ENCODE measurements at regions not wholly inside any gene's neighbourhood (a gene's known extent, or its start where the extent isn't known, plus 50 kb on each side); places are given as distances from the start of the nearest gene placed in this dataset.
A peak's percentile ranks its signal among the peaks of the same experiment; 100 is the strongest.
"Not testable (repeated sequence)": the region's sequence is repeated elsewhere in the genome, so short reads cannot be mapped to it uniquely, and the experiment has no call there.

DNA sequence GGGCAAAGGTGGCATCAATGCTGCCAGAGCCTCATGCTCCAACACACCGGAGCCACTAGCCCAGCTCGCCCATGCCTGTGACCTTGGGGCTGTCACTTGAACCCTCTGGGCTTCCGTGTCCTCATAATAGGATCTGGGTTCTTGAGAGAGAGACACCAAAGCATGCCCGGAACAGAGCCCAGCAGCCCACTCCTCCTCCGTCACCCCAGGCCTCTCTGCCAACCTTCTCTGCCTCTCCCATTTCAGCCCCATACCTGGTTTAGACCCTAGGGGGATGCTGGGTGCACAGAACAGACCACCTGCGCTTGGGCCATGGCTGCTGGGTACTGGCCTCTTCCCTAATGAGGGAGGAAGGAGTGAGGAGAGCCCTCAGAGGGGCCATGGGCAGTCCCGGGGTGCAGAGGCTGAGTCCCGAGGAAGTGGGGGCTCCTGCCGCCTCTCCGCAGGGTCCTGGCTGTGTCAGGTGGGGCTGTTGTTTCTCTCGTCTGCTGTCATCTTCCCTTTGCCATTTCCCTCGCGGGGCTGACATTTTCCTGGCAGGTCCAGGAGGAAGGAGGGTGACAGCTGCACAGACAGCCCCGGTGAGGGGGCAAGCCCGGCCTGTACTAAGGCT lies 172.4 kb upstream of the RTL1 start:
- no peak for DNase-seq (ENCODE audit: low read depth in 2 of 3, low spot score in 2 of 3)

DNA sequence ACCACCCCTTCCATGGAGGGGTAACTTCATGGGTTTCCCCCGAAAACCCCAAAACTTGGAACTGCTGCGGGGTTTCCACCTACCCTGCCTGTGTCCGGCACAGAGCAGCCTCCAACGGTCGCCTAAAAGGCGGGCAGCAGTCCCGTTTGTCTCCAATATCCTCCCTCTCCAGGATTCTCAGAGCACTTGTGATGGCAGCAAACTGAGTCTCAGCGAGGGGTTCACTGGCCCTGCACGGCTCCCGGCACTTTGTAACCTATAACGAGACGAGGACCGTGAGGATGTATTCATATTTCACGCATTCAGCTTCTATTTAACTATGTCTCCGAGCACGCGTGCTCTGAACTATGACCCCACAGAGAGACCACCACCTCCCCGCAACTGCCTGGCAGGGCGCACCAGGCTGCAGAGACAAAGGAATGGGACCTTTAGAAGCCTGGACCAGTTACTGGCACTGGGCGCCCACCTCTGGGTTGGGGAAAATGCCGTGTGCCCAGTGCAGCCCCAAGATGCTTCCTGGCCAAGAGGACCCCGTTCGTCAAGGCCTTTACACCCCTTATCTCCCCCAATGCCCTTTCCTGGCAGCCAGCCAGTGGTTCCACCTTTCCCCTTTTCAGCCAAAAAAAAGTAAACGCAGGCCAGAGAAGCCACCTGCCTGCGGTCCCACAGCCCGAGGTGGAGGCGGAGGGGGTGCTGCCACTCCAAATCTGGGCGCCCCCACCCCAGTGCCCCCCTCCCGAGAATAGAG lies 173.1 kb upstream of the RTL1 start:
- no peak for DNase-seq (ENCODE audit: low read depth in 2 of 3, low spot score in 2 of 3)

DNA sequence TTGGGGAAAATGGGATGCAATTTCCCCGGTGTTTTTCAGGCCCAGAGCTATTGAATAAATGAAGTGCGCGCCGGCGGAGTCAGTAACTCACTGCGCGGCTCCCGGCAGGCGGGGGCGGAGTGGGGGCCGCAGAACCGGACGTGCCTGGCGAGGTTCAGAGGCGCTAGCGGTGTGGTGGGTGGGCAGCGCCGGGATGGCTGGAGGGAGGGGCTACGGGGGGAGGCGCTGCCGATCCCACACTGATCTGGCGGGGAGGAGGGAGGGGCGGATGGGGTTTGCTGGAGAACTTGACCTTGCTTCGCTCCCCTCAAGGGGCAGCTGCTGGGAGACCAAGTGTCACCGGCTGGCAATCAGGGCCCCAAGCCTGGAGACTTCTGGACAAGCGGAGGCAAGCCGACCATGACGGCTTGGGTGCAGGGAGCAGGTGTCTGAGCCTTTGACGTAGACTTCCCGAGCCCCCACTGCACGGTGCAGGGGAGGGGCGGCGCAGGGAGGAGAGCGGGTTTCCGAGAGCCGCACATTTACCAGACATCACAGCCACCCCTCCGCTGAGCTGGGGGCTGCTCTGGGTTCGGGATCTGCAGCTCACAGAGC lies 174.1 kb upstream of the RTL1 start:
- DNase-seq (ENCODE audit: low read depth in 2 of 3, low spot score in 2 of 3): peak in 2 of 3 donors; percentile 44 to 62

DNA sequence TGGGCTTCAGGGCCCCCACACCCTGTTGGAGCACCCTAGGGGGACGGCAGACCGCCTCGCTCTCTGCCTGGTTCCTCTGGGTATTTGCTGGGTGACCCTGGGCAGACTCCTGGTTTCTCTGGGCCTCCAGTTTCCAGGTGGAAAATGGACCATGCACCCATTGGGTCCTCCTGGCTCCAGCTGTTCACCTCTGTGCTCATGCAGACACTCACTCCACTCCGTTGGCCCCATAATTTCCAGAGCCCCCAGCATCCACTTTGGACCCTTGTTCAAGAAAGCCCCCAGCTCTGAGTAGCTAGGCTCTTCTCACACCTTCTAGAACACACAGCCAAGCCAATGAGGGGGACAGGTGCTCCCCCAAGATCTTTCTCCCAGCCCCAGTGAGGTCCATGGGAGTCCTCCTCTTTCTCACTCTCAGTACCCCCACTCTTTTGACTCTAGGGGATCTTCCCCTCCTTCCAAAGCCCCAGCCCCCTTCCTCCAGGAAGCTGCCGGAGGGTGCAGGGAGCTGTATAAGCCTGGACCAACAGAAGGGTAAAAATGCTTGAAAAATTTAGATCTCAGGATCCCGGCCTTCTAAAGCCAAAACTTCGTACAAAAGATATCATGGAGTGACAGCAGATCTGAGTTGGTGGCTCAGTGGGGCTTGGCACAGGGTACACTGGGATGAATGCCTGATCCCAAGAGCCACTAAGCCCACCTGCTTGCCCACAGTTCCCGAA lies 174.8 kb upstream of the RTL1 start:
- DNase-seq (ENCODE audit: low read depth in 2 of 3, low spot score in 2 of 3): no peak

DNA sequence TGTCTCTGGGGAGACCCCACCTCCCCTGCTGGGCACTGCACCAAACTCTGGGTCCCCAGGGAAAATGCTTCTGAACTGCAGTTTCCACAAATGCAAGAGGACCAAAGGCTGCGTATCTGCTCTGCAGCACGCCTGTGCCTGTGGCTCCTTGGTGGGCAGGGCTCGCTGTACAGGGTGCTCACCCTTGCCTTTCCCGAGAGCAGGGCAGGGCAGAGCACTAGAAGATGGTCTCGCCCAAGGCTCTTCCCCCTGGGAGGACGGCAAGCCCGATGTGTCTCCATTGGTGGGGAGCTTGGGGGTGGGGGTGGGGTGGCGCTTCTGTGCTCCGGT lies 175.3 kb upstream of the RTL1 start:
- no peak for DNase-seq (ENCODE audit: low read depth in 2 of 3, low spot score in 2 of 3)

DNA sequence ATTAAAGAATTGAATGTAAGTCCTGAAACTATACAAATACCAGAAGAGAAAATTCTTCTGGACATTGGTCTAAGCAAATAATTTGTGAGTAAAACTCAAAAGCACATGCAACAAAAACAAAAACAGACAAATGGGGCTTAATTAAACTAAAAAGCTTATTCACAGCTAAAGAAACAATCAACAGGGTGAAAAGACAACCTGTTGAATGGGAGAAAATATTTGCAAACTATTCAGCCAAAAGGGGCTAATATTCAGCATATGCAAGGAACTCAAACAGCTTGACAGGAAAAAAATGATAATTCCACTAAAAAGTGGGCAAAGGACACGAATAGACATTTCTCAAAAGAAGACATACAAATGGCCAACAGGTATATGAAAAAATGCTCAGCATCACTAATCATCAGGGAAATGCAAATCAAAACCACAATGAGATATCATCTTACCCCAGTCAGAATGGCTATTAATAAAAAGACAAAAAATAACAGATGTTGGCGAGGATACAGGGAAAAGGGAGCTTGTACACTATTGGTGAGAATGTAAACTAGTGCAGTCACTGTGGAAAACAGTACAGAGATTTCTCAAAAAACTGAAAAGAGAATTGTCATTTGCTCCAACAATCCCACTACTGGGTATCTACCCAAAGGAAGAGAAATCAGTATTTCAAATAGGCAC lies 177.5 kb upstream of the RTL1 start:
- DNase-seq (ENCODE audit: low read depth in 2 of 3, low spot score in 2 of 3): no peak

DNA sequence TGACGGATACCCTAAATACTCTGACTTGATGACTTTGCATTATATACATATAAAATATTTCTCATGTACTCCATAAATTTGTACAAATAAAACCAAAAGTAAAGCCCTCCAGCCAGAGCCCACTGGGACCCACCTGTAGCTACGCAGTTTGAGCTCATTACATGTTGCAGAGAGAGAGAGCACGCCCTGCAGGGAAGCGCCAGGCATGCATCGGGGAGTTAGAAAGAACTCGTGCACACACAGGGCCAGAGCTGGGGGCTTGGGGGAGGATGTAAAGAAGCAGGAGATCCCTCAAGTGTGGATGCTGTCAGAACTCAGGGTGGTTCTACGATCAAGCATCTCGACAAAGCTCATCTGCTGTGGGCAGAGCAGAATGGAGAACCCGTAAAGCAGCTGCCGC lies 178.5 kb upstream of the RTL1 start:
- DNase-seq (ENCODE audit: low read depth in 2 of 3, low spot score in 2 of 3): no peak

DNA sequence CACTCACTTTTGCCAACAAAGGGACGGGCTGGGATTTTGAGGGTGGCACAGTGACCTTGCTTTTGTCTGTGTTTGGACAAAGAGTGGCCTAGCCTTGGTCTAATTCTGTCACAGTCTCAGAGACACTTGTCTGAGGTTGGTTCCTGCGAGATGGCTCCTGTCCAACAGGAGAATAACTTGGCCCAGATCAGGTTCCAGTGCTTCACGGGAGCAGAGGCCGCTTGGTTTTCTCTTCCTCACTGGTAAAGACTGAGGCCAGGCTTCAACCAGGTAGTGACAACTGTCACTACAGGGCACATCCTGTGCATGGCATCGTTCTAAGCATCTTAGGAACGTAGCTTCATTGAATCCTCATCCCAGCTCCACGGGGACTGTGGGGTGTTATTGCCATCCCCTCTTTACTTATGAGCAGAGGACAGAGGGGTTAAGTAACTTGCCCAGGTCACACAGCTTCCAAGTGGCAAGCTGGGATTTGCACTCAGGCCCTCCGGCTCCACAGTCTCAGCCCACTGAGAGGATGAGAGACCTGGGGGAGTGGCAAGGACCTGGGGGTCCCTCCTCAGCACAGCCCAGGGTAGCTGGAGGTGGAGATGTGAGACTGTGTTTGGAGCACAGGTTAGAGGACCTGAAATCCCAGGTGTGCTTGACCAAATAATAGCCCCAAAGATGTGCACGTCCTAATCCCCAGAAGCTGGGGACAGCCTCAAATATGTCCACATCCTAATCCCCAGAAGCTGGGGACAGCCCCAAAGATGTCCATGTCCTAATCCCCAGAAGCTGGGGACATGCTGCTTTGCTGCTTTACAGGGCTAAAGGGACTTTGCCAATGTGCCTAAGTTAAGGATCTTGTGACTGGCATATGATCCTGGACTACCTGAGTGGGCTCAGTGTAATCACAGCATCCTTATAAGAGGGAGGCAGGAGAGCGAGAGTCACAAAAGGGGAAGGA lies 179.2 kb upstream of the RTL1 start:
- DNase-seq (ENCODE audit: low read depth in 2 of 3, low spot score in 2 of 3): no peak

DNA sequence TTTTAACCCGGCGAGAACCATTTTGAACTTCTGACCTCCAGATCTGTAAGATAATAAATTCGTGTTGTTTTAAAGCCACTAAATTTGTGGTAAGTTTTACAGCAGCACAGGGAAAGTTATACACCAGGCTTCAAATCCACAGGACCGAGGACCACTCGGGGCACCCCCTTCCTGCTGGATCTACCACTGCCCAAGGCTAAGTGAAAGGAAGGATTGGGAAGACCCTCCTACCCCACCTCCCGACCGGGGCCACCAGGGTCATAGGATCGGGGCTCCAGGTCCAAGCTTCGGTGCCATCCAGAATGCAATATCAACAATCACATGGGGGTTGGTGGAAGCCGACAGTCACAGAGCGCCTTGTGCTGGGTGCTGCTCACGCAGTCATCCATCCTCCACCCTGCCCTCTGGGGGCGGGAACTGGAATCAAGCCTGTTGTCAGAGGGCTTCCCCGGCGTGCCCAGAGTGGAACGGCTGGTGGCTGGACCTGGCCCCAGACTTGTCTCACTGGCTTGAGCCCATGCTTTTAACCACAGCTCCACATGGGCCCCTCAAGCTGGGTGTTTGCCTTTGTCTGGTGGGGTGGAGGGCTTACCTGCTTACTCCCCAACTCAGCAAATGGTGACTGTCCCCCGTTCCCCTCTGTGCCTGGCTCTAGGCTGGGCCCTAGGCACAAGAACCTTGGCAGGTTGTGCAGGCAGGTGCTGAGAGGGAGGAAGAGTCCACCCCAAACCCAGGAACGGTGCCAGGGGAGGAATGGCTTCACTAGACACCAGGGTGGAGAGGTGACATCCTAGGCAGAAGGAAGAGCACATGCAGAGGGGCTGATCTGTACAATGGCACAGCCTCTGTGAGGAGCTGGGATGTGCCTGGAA lies 180.3 kb upstream of the RTL1 start:
- no peak for DNase-seq (ENCODE audit: low read depth in 2 of 3, low spot score in 2 of 3)

DNA sequence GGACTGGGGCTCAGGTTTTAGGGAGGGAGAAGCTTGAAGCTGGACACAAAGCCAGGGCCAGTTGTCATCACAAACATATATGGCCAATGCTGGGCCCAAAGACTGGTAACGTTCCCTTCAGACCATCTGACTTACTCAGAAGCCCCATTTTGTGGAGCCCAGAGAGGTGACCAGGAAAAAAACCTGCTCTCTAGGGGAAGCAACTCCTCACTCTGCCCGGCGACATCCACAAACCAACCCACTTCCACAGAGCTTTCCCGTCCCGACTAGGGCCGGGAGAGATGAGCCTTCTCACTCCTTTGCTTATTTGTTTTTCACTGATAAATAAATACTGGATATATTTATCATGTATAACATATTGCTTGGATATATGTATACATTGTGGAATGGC lies 180.9 kb upstream of the RTL1 start:
- no peak for DNase-seq (ENCODE audit: low read depth in 2 of 3, low spot score in 2 of 3)

DNA sequence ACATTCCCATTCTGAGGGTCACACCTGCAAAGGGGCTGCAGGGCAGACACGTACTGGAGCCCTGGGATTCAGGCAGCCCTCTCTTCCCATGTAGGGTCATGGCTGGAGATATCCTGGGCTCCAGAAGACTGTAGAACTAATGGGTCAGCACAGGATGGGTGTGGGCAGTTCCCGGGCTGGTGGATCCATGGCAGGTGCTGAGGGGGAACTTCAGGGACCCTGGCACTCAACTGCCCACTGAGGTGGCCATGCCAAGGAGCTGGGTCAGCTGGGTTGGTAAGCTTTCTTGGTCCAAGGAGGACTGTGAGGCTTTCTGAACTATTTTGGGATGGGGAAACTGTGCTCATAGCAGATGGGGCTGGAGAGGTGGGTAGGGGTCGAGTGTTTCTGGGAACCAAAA lies 183.4 kb upstream of the RTL1 start:
- DNase-seq (ENCODE audit: low read depth in 2 of 3, low spot score in 2 of 3): no peak

DNA sequence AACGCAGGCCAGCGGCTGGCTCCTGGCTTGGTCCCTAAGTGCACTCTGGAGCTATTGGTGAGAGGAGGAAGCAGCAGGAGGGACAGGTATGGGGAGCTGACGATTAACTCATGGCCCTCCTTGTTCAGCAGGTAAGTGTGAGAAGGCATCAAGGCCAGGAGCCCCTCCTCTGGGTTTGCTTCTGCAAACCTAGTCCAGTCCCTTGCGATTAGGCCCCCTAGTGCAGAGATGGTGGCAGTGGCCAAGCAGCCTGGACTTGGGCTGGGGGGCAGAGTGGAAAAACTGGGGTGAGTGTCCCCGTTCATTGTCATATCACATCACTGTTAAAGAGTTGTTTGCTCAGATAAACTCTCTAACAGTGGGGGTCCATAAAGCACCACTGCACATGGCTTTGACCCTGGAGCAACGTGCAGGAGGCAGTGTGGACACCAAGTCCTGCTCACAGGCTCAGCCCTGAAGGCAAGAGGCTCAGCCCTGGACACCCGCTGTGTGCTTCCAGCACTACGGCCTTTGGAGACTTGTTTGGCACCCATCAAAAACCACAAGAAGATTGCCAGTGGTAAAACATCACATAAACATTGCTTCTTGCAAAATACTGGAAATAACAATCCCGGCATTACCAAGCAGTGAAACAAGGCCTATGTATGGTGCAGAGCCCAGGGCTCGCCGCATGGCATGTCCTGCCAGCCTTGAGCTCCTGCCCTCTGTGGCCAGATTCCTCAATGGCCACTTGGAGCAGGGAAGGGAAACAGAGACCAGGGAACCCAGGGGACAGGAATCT lies 184.3 kb upstream of the RTL1 start:
- no peak for DNase-seq (ENCODE audit: low read depth in 2 of 3, low spot score in 2 of 3)

DNA sequence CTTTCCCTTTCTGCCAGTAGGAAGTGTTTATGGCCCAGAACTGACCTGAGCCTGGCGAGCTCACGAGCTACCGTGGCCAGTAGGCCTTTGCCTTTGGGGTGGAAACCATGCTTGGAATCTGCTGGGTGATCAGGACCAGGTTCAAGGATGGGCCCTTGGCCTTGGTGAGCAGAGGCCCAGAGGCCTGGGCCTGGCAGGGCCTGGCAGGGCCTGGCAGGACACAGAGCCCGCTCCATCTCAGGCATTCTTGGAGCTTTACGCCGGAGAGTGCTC lies 184.8 kb upstream of the RTL1 start:
- no peak for DNase-seq (ENCODE audit: low read depth in 2 of 3, low spot score in 2 of 3)

DNA sequence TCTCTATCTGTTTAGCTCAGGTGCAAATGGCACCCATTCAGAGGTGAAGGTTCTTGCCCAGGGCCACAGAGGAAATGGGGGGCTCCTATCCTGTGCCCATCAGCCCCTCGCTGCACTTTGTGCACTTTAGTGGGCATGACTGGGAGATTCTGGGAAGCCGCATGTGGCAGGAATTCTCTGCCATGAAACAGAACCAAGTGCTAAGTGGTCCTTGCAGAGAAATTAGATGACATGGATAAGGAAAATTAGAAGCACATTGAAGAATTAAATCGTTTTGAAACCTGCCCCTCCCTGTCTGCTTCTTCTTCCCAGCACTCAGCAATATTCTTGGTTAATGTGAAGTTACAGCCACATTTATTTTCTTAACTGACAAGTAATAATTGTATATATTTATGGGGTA lies 185.2 kb upstream of the RTL1 start:
- no peak for DNase-seq (ENCODE audit: low read depth in 2 of 3, low spot score in 2 of 3)

DNA sequence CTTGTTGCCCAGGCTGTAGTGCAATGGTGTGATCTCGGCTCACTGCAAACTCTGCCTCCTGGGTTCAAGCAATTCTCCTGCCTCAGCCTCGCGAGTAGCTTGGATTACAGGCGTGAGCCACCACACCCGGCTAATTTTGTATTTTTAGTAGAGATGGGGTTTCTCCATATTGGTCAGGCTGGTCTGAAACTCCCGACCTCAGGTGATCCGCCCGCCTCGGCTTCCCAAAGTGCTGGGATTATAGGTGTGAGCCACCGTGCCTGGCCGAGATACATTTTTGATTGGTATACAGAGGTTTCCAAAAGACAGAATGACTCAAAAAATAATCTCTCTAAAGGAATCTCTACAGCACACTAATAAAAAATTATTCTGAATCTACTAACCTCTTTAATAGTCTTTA lies 187.0 kb upstream of the RTL1 start:
- DNase-seq (ENCODE audit: low read depth in 2 of 3, low spot score in 2 of 3): not testable (repeated sequence)

DNA sequence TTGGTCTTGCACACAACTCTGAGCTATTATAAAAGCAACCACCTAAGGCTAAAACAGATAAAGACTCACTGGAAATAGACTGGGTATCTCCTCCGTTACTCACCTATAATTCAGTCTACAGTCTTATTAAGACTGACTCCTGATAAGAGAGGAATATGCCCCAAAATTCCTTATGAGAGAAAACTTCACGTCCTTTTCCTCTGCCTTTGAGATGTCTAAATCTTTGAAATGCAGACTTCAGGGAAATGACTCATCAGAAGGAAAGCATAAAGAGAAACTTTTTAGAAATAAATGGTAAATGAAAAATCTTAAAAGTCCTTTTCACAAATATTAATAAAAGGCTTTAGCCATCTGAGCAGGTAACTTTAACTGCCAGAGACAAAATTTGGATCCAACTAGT lies 187.5 kb upstream of the RTL1 start:
- DNase-seq (ENCODE audit: low read depth in 2 of 3, low spot score in 2 of 3): no peak

DNA sequence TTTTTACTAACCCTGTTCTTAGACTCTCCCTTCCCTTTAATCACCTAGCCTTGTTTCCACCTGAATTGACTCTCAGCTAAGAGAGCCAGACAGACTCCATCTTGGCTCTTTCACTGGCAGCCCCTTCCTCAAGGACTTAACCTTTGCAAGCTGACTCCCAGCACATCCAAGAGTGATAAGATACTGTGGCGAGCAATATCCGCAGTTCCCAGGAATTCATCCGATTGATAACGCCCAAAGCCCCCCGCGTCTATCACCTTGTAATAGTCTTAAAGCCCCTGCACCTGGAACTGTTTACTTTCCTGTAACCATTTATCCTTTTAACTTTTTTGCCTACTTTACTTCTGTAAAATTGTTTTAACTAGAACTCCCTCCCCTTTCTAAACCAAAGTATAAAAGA lies 191.4 kb upstream of the RTL1 start:
- DNase-seq (ENCODE audit: low read depth in 2 of 3, low spot score in 2 of 3): not testable (repeated sequence)

DNA sequence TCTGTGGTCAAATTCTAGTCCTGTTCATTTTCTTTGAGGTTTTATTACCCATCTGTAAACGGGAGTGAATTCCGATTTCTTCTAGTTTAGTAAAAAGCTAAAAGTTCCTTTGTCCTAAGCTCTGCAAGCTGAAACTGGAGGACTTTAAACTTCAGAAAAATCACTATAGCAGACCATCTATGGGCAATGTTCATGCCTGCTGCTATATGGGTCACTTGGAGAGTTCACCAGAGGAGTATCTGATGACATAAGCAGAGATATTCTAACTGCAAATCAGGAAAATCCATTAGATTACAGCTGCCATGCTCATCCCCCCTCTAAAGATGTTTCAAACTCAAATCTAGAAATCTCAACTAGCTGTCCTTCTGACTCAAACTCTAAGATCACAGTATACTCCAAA lies 193.0 kb upstream of the RTL1 start:
- DNase-seq (ENCODE audit: low read depth in 2 of 3, low spot score in 2 of 3): no peak
